A549 (cell line): ENCODE measurements at regions not wholly inside any gene's neighbourhood (a gene's known extent, or its start where the extent isn't known, plus 50 kb on each side); places are given as distances from the start of the nearest gene placed in this dataset.
A peak's percentile ranks its signal among the peaks of the same experiment; 100 is the strongest.

Experiments used
- ATAC-seq, 2 experiments: fragments of 200-7000 bp in 1 of 2; fragments of >200 bp in 1 of 2; cut with Nextera tagmentation in 1 of 2; cut with Tn5 transposase in 1 of 2; 3 replicates each; pipeline versions ENCODE4 v1.8.0 to v1.9.1; 2018 to 2020; ENCODE audit warnings: mild to moderate bottlenecking in 1 of 2, moderate library complexity in 1 of 2
- CTCF ChIA-PET: fragments of 300-600 bp; sonication (Branson Sonifier 250); formaldehyde crosslinking; extraction: SDS; loops from one replicate; lab custom pipeline; 2021; ENCODE audit warnings: antibody characterized with exemption, inconsistent platforms; lab: Yijun Ruan, JAX
- POLR2A ChIA-PET: fragments of 350-600 bp; formaldehyde crosslinking; extraction: SDS; loops from one replicate; lab custom pipeline; 2021; ENCODE audit warnings: antibody characterized with exemption, inconsistent platforms; lab: Yijun Ruan, JAX
- DNase-seq, 2 experiments: peaks; one replicate each; pipeline versions ENCODE4 v3.0.0 to v3.0.0-alpha.2; 2011 to 2016; ENCODE audit warnings: low read depth in 1 of 2, low spot score in 1 of 2
- FAIRE-seq: peaks from 2 replicates; lab custom pipeline; 2011; peaks lifted over from hg19 to GRCh38; lab: Jason Lieb, UNC
- H3K27ac ChIP-seq, 2 experiments: fragments of >200 bp; sonication (Bioruptor Twin); formaldehyde crosslinking; 3 replicates each; pipeline ENCODE4 v1.5.1; 2016 to 2017
- H3K4me1 ChIP-seq: fragments of >200 bp; sonication (Bioruptor Twin); formaldehyde crosslinking; 3 replicates; pipeline ENCODE4 v1.6.1; 2016
- H3K4me2 ChIP-seq: fragments of >200 bp; sonication (Bioruptor Twin); formaldehyde crosslinking; 3 replicates; pipeline ENCODE4 v1.6.1; 2016
- H3K4me3 ChIP-seq: fragments of >200 bp; sonication (Bioruptor Twin); formaldehyde crosslinking; 3 replicates; pipeline ENCODE4 v1.5.1; 2016
- H3K9me3 ChIP-seq: fragments of >200 bp; sonication (Bioruptor Twin); formaldehyde crosslinking; 3 replicates; pipeline ENCODE4 v1.6.1; 2016
- CHD2 ChIP-seq: fragments of 150-350 bp; IDR thresholded peaks from 2 replicates; pipeline ENCODE4 v1.6.1; 2014; ENCODE audit warnings: low read length; ENCODE audit not compliant: partially characterized antibody
- EHF ChIP-seq: fragments of 250-450 bp; sonication (Bioruptor Pico); IDR thresholded peaks from 2 replicates; pipeline ENCODE4 v1.5.0; 2020; ENCODE audit warnings: mild to moderate bottlenecking
- ELK1 ChIP-seq: fragments of 150-350 bp; IDR thresholded peaks from 2 replicates; pipeline ENCODE4 v1.6.1; 2014; ENCODE audit warnings: low read depth, mild to moderate bottlenecking, low read length
- EP300 ChIP-seq, 2 experiments: fragments of >200 bp; sonication (Bioruptor Twin); formaldehyde crosslinking; IDR thresholded peaks; 2 replicates in 1 of 2; 3 replicates in 1 of 2; pipeline ENCODE4 v1.6.1; 2016 to 2017
- FOSB ChIP-seq: fragments of 250-450 bp; sonication (Bioruptor Pico); IDR thresholded peaks from 2 replicates; pipeline ENCODE4 v1.5.0; 2020; ENCODE audit warnings: mild to moderate bottlenecking, moderate library complexity
- FOXS1 ChIP-seq: fragments of 250-450 bp; sonication (Bioruptor Pico); IDR thresholded peaks from 2 replicates; pipeline ENCODE4 v1.5.0; 2020; ENCODE audit warnings: mild to moderate bottlenecking, moderate library complexity
- HEYL ChIP-seq: fragments of 250-450 bp; sonication (Bioruptor Pico); IDR thresholded peaks from 2 replicates; pipeline ENCODE4 v1.8.0; 2021; ENCODE audit warnings: mild to moderate bottlenecking, moderate library complexity
- HOXA7 ChIP-seq: fragments of 250-450 bp; sonication (Bioruptor Pico); IDR thresholded peaks from 2 replicates; pipeline ENCODE4 v1.5.0; 2020; ENCODE audit warnings: mild to moderate bottlenecking, moderate library complexity
- HOXB13 ChIP-seq: fragments of 250-450 bp; sonication (Bioruptor Pico); IDR thresholded peaks from 2 replicates; pipeline ENCODE4 v1.5.0; 2020; ENCODE audit warnings: low read depth, mild to moderate bottlenecking, moderate library complexity
- MAFK ChIP-seq: fragments of 450-650 bp; IDR thresholded peaks from 2 replicates; pipeline ENCODE4 v1.6.1; 2014; ENCODE audit not compliant: partially characterized antibody
- MAX ChIP-seq: IDR thresholded peaks from 2 replicates; pipeline ENCODE4 v1.6.1; 2012
- NPAS2 ChIP-seq: fragments of 250-450 bp; sonication (Bioruptor Pico); IDR thresholded peaks from 2 replicates; pipeline ENCODE4 v1.8.0; 2022; ENCODE audit warnings: mild to moderate bottlenecking, moderate library complexity, borderline replicate concordance
- NR3C1 ChIP-seq: fragments of >200 bp; sonication (Bioruptor Twin); formaldehyde crosslinking; IDR thresholded peaks from 3 replicates; pipeline ENCODE4 v1.6.1; 2017
- PHF8 ChIP-seq: fragments of 200-600 bp; sonication (generic); IDR thresholded peaks from 2 replicates; pipeline ENCODE4 v1.6.1; 2016; ENCODE audit warnings: low read depth, mild to moderate bottlenecking, antibody characterized with exemption, moderate library complexity, borderline replicate concordance
- POLR2AphosphoS2 ChIP-seq: conservative IDR thresholded peaks from 2 replicates; pipeline ENCODE4 v1.6.1; 2012; ENCODE audit warnings: low read length, improper control_type of control experiment, inconsistent platforms
- RAD21 ChIP-seq, 2 experiments: fragments of >200 bp in 1 of 2; sonication (Bioruptor Twin) in 1 of 2; formaldehyde crosslinking in 1 of 2; IDR thresholded peaks in 1 of 2; conservative IDR thresholded peaks in 1 of 2; 2 replicates in 1 of 2; 3 replicates in 1 of 2; pipeline ENCODE4 v1.6.1; 2012 to 2018; ENCODE audit warnings: inconsistent platforms in 1 of 2
- TFCP2L1 ChIP-seq: fragments of 250-450 bp; sonication (Bioruptor Pico); IDR thresholded peaks from 2 replicates; pipeline ENCODE4 v1.5.0; 2021; ENCODE audit warnings: mild to moderate bottlenecking
- ZC3H11A ChIP-seq: fragments of 450-650 bp; IDR thresholded peaks from 2 replicates; pipeline ENCODE4 v1.6.1; 2014; ENCODE audit warnings: antibody characterized with exemption, mild to moderate bottlenecking
- ZNF302 ChIP-seq: fragments of 250-450 bp; sonication (Bioruptor Pico); IDR thresholded peaks from 2 replicates; pipeline ENCODE4 v1.9.0; 2021; ENCODE audit warnings: inconsistent platforms, mild to moderate bottlenecking, moderate library complexity
- ZSCAN20 ChIP-seq: fragments of 250-450 bp; sonication (Bioruptor Pico); IDR thresholded peaks from 2 replicates; pipeline ENCODE4 v1.8.0; 2022; ENCODE audit warnings: mild to moderate bottlenecking, moderate library complexity
- WGBS: methylation state at CpG from one replicate; pipeline ENCODE4 v1.1.6; 2017; ENCODE audit errors: missing lambda C conversion rate; 5-methylcytosine and 5-hydroxymethylcytosine counted together
- TF ChIP-seq, protein P1 (sequence below): fragments of 250-450 bp; sonication (Bioruptor Pico); IDR thresholded peaks from 2 replicates; pipeline ENCODE4 v1.5.0; 2021; ENCODE audit warnings: mild to moderate bottlenecking, moderate library complexity, borderline replicate concordance

GRCh38 chr4:25533256-25533655, 122.4 kb upstream of the SLC34A2 start:
- CTCF ChIA-PET, result no interaction called here
- TF ChIP-seq NPAS2 (CRISPR knock-in tag), result no peak
- TF ChIP-seq, all 56 proteins: peak for 0
- WGBS, result 78% methylated on average over 3 of the region's 3 CpGs

GRCh38 chr4:25535278-25535677, 120.4 kb upstream of the SLC34A2 start:
- H3K27ac ChIP-seq, result no peak overlapping the region
- no peak overlapping the region for H3K4me3 ChIP-seq
- H3K9me3 ChIP-seq, result no peaks in the 10 kb centered on the region
- TF ChIP-seq PHF8 (no peak), MAX (no peak), MAFK (peak; percentile 0)
- 46% methylated on average over 2 of the region's 2 CpGs for WGBS
- FAIRE-seq, result no peak
- no peak for ATAC-seq
- no peak overlapping the region for H3K4me2 ChIP-seq
- DNase-seq, result no peak
- ChIA-PET POLR2A (no interaction called here), CTCF (interaction anchor here (0.6 to 1.3 kb wide), 2 partner anchors 16 to 87 kb away, joined by 3 to 6 read pairs; no protein-coding TSS in a partner anchor)
- no peaks in the 10 kb centered on the region for H3K4me1 ChIP-seq

More at GRCh38 chr4:25533256-25533655, 122.4 kb upstream of the SLC34A2 start:
- DNase-seq (no peak), ATAC-seq (no peak), FAIRE-seq (no peak)
- no peak overlapping the region for H3K4me3 ChIP-seq
- no peak overlapping the region for H3K4me2 ChIP-seq
- no peaks in the 10 kb centered on the region for H3K9me3 ChIP-seq
- POLR2A ChIA-PET, result no interaction called here
- H3K27ac ChIP-seq, result no peak overlapping the region
- no peaks in the 10 kb centered on the region for H3K4me1 ChIP-seq

DNA sequence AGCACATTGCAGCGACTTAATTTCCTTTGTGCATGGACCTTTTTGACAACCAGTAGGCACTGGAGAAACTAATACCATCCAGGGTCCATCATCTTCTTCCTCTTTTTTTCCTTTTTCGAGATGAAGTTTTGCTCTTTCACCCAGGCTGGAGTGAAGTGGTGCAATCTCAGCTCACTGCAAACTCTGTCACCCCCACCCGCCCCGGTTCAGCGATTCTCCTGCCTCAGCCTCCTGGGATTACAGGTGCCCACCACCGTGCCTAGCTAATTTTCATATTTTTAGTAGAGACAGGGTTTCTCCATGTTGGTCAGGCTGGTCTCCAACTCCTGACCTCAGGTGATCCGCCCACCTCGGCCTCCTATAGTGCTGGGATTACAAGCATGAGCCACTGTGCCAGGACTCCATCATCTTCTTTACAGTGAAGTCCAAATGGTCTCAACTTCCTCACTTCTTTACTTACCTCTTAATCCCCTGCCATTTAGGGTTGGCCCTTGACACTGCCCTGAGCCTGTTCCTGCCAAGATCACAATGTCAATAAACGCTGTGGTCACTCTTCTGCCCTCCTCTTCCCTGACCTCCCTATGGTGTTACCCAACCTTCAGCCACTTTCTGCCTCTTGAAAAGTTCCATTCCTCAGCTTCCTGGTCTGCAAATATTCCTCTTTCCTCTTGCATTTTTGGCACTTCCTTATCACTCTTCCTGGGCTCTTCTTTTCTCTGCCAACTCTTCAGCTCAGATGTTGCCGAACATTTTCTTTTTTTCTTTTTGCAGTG, 119.8 kb upstream of the SLC34A2 start:
- no peak overlapping the region for H3K27ac ChIP-seq
- no peak overlapping the region for H3K4me2 ChIP-seq
- CTCF ChIA-PET, result no interaction called here
- POLR2A ChIA-PET, result no interaction called here
- FAIRE-seq (no peak), DNase-seq (no peak), ATAC-seq (no peak)
- TF ChIP-seq HEYL (CRISPR knock-in tag) (no peak), FOXS1 (CRISPR knock-in tag) (no peak), ZSCAN20 (no peak), ZNF302 (CRISPR knock-in tag) (no peak), ZC3H11A (no peak), MAFK (no peak), EHF (no peak), NR3C1 (no peak), EP300 (IDR thresholded peaks at IDR 0.05) (no peak), CHD2 (no peak), PHF8 (no peak)
- no peak overlapping the region for H3K4me3 ChIP-seq
- WGBS, result 66% methylated on average over 7 of the region's 10 CpGs
- no peaks in the 10 kb centered on the region for H3K4me1 ChIP-seq
- no peaks in the 10 kb centered on the region for H3K9me3 ChIP-seq

- TF ChIP-seq FOXS1 (CRISPR knock-in tag) (no peak), MAFK (no peak), POLR2AphosphoS2 (no peak), CHD2 (no peak)
- Histone ChIP-seq H3K4me2 (no peak overlapping the region), H3K27ac (no peak overlapping the region), H3K4me3 (no peak overlapping the region), H3K4me1 (no peaks in the 10 kb centered on the region), H3K9me3 (no peaks in the 10 kb centered on the region)
- ATAC-seq (no peak), FAIRE-seq (no peak), DNase-seq (no peak)
- WGBS, result 74% methylated on average over 6 of the region's 7 CpGs
- ChIA-PET CTCF (no interaction called here), POLR2A (no interaction called here)
Observed at GRCh38 chr4:25536564-25537320, 118.9 kb upstream of the SLC34A2 start.

GRCh38 chr4:25538430-25538829, 117.2 kb upstream of the SLC34A2 start:
- Histone ChIP-seq H3K4me2 (no peak overlapping the region), H3K27ac (no peak overlapping the region), H3K4me3 (no peak overlapping the region), H3K4me1 (no peaks in the 10 kb centered on the region)
- ATAC-seq (no peak), FAIRE-seq (no peak), DNase-seq (no peak)
- POLR2A ChIA-PET, result no interaction called here
- 70% methylated on average over 4 of the region's 4 CpGs for WGBS
- TF ChIP-seq FOSB (CRISPR knock-in tag), result no peak
- no peak for TF ChIP-seq HOXA7 (CRISPR knock-in tag)
- no peak for TF ChIP-seq ELK1
- no peak for TF ChIP-seq TFCP2L1 (CRISPR knock-in tag)
- TF ChIP-seq, protein P1, sequence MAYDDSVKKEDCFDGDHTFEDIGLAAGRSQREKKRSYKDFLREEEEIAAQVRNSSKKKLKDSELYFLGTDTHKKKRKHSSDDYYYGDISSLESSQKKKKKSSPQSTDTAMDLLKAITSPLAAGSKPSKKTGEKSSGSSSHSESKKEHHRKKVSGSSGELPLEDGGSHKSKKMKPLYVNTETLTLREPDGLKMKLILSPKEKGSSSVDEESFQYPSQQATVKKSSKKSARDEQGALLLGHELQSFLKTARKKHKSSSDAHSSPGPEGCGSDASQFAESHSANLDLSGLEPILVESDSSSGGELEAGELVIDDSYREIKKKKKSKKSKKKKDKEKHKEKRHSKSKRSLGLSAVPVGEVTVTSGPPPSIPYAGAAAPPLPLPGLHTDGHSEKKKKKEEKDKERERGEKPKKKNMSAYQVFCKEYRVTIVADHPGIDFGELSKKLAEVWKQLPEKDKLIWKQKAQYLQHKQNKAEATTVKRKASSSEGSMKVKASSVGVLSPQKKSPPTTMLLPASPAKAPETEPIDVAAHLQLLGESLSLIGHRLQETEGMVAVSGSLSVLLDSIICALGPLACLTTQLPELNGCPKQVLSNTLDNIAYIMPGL (CRISPR knock-in tag), result no peak
- TF ChIP-seq EP300 (IDR thresholded peaks at IDR 0.05), result no peak
- TF ChIP-seq ZC3H11A, result no peak
- no peak for TF ChIP-seq HOXB13 (CRISPR knock-in tag)
- TF ChIP-seq RAD21 (conservative IDR thresholded peaks at IDR 0.05 in 1 of 2, IDR thresholded peaks at IDR 0.05 in 1 of 2), result no peak
- TF ChIP-seq, all 56 proteins: peak for 0
- no peaks in the 10 kb centered on the region for H3K9me3 ChIP-seq
- CTCF ChIA-PET, result no interaction called here
